ENCODE measurements at regions not wholly inside any gene's neighbourhood (a gene's known extent, or its start where the extent isn't known, plus 50 kb on each side); places are given as distances from the start of the nearest gene placed in this dataset.
A peak's percentile ranks its signal among the peaks of the same experiment; 100 is the strongest.

GRCh38 chr11:122189229-122189628 lies 73.2 kb upstream of the BLID start:
- TF ChIP-seq CTCF (IDR thresholded peaks at IDR 0.05) (no peak), EP300 (IDR thresholded peaks at IDR 0.05) (peak in 1 of 2 donors; percentile 80)

Data from tibial nerve (tissue), 4 donors.